IMR-90 (cell line): ENCODE measurements at regions not wholly inside any gene's neighbourhood (a gene's known extent, or its start where the extent isn't known, plus 50 kb on each side); places are given as distances from the start of the nearest gene placed in this dataset.

ENCODE experiments used
- ATAC-seq: fragments of 200-7000 bp; cut with Tn5 transposase; 2 replicates; pipeline ENCODE4 v1.9.1; 2020; ENCODE audit warnings: low read depth, mild to moderate bottlenecking, moderate library complexity
- BruUV-seq: library from RNA; stranded (reverse); fragments of 400-500 nt; replicated peaks from 2 replicates; lab custom pipeline; 2021; lab: Mats Ljungman, UMichigan
- CTCF ChIA-PET: fragments of 300-600 bp; formaldehyde crosslinking; extraction: SDS; loops from one replicate; lab custom pipeline; 2021; ENCODE audit warnings: antibody characterized with exemption; lab: Yijun Ruan, JAX
- POLR2A ChIA-PET: fragments of 300-600 bp; sonication (Branson Sonifier 250); formaldehyde crosslinking; loops from one replicate; lab custom pipeline; 2022; ENCODE audit warnings: antibody characterized with exemption; ENCODE audit not compliant: unreplicated experiment; lab: Charles Lee
- DNase-seq: peaks from one replicate; pipeline ENCODE4 v3.0.0; 2013
- H2AFZ ChIP-seq: replicated peaks from 2 replicates; pipeline ENCODE3; 2013; ENCODE audit warnings: low read length, mild to moderate bottlenecking; ENCODE audit not compliant: poor library complexity
- H2AK5ac ChIP-seq: 2 replicates; pipeline ENCODE4 v1.6.1; 2013; ENCODE audit warnings: low read depth, low read length, inconsistent platforms
- H2AK9ac ChIP-seq: replicated peaks from 2 replicates; pipeline ENCODE3; 2013; ENCODE audit warnings: mild to moderate bottlenecking, low read depth, low read length, moderate library complexity; ENCODE audit not compliant: poor library complexity
- H2BK120ac ChIP-seq: 2 replicates; pipeline ENCODE4 v1.6.1; 2013; ENCODE audit warnings: low read depth, low read length, inconsistent platforms
- H2BK15ac ChIP-seq: 3 replicates; pipeline ENCODE4 v1.6.1; 2013; ENCODE audit warnings: low read depth, low read length, inconsistent platforms
- H2BK20ac ChIP-seq: 2 replicates; pipeline ENCODE4 v1.6.1; 2013; ENCODE audit warnings: low read depth, mild to moderate bottlenecking, inconsistent platforms, low read length, moderate library complexity
- H2BK5ac ChIP-seq: 2 replicates; pipeline ENCODE4 v1.6.1; 2013; ENCODE audit warnings: mild to moderate bottlenecking, low read depth, low read length, inconsistent platforms; ENCODE audit not compliant: poor library complexity, severe bottlenecking
- H3K14ac ChIP-seq: replicated peaks from 2 replicates; pipeline ENCODE4 v1.6.1; 2013; ENCODE audit warnings: low read depth, low read length, inconsistent platforms
- H3K18ac ChIP-seq: 2 replicates; pipeline ENCODE4 v1.6.1; 2013; ENCODE audit warnings: low read depth, low read length, control low read depth
- H3K23ac ChIP-seq: 2 replicates; pipeline ENCODE4 v1.6.1; 2013; ENCODE audit warnings: low read depth, low read length, inconsistent platforms
- H3K27ac ChIP-seq: 2 replicates; pipeline ENCODE4 v1.5.1; 2013; ENCODE audit warnings: mild to moderate bottlenecking, control low read depth, low read length; ENCODE audit not compliant: insufficient read depth
- H3K27me3 ChIP-seq: 2 replicates; pipeline ENCODE4 v1.6.1; 2013; ENCODE audit warnings: low read length; ENCODE audit not compliant: control insufficient read depth, insufficient read depth
- H3K36me3 ChIP-seq: 2 replicates; pipeline ENCODE4 v1.6.1; 2013; ENCODE audit warnings: low read length, mixed read lengths; ENCODE audit not compliant: control insufficient read depth, insufficient read depth
- H3K4ac ChIP-seq: 2 replicates; pipeline ENCODE4 v1.6.1; 2013; ENCODE audit warnings: low read depth, low read length, inconsistent platforms
- H3K4me1 ChIP-seq: 2 replicates; pipeline ENCODE4 v1.6.1; 2013; ENCODE audit warnings: low read length, mixed read lengths; ENCODE audit not compliant: control insufficient read depth, insufficient read depth
- H3K4me2 ChIP-seq: 2 replicates; pipeline ENCODE4 v1.6.1; 2013; ENCODE audit warnings: low read depth, mild to moderate bottlenecking, control low read depth, low read length, moderate library complexity
- H3K4me3 ChIP-seq: 2 replicates; pipeline ENCODE4 v1.5.1; 2013; ENCODE audit warnings: low read depth, mild to moderate bottlenecking, control low read depth, low read length, moderate library complexity; ENCODE audit not compliant: insufficient read depth
- H3K56ac ChIP-seq: 2 replicates; pipeline ENCODE4 v1.6.1; 2013; ENCODE audit warnings: low read length, inconsistent platforms; ENCODE audit not compliant: insufficient read depth; ENCODE audit errors: extremely low read depth
- H3K79me1 ChIP-seq, 2 experiments: 2 replicates each; pipeline ENCODE4 v1.6.1; 2013; ENCODE audit warnings: low read length in 2 of 2, inconsistent platforms in 1 of 2, low read depth in 1 of 2
- H3K9ac ChIP-seq: 2 replicates; pipeline ENCODE4 v1.6.1; 2013; ENCODE audit warnings: low read depth, low read length, control low read depth
- H3K9me1 ChIP-seq: 2 replicates; pipeline ENCODE4 v1.6.1; 2013; ENCODE audit warnings: low read length, inconsistent platforms; ENCODE audit not compliant: insufficient read depth
- H3K9me3 ChIP-seq: 2 replicates; pipeline ENCODE4 v1.6.1; 2013; ENCODE audit warnings: low read length; ENCODE audit not compliant: control insufficient read depth, insufficient read depth
- H4K20me1 ChIP-seq: 2 replicates; pipeline ENCODE4 v1.6.1; 2013; ENCODE audit warnings: low read length, inconsistent platforms; ENCODE audit not compliant: insufficient read depth
- H4K5ac ChIP-seq: 2 replicates; pipeline ENCODE4 v1.6.1; 2013; ENCODE audit warnings: mild to moderate bottlenecking, low read depth, low read length, control low read depth
- H4K8ac ChIP-seq, 2 experiments: 2 replicates each; pipeline ENCODE4 v1.6.1; 2013; ENCODE audit warnings: low read depth in 2 of 2, low read length in 2 of 2, control low read depth in 1 of 2, inconsistent platforms in 1 of 2
- H4K91ac ChIP-seq: 2 replicates; pipeline ENCODE4 v1.6.1; 2013; ENCODE audit warnings: low read depth, low read length, inconsistent platforms; ENCODE audit not compliant: insufficient read depth
- CHD1 ChIP-seq: IDR thresholded peaks from 2 replicates; pipeline ENCODE4 v1.6.1; 2012; ENCODE audit warnings: low read depth, low read length, improper control_type of control experiment
- CTCF ChIP-seq: conservative IDR thresholded peaks from 2 replicates; pipeline ENCODE4 v1.5.1; 2012; ENCODE audit warnings: mild to moderate bottlenecking, low read depth, low read length, improper control_type of control experiment
- MAFK ChIP-seq: IDR thresholded peaks from 2 replicates; pipeline ENCODE4 v1.6.1; 2012; ENCODE audit warnings: low read depth, low read length, improper control_type of control experiment
- NFE2L2 ChIP-seq: fragments of 150-350 bp; IDR thresholded peaks from 2 replicates; pipeline ENCODE4 v1.6.1; 2016; ENCODE audit warnings: low read depth, mild to moderate bottlenecking, low read length
- POLR2A ChIP-seq: IDR thresholded peaks from 2 replicates; pipeline ENCODE4 v1.6.1; 2012; ENCODE audit warnings: mild to moderate bottlenecking, low read depth, low read length
- RAD21 ChIP-seq: IDR thresholded peaks from 2 replicates; pipeline ENCODE4 v1.6.1; 2012; ENCODE audit warnings: low read length, improper control_type of control experiment
- RCOR1 ChIP-seq: IDR thresholded peaks from 2 replicates; pipeline ENCODE4 v1.6.1; 2012; ENCODE audit warnings: mild to moderate bottlenecking, low read length, improper control_type of control experiment; ENCODE audit not compliant: insufficient replicate concordance
- RFX5 ChIP-seq: IDR thresholded peaks from 2 replicates; pipeline ENCODE4 v1.8.0; 2012; ENCODE audit warnings: low read depth, mild to moderate bottlenecking, low read length, moderate library complexity
- USF2 ChIP-seq: fragments of 150-350 bp; IDR thresholded peaks from 2 replicates; pipeline ENCODE4 v1.6.1; 2017; ENCODE audit warnings: mild to moderate bottlenecking, antibody characterized with exemption, low read length, low read depth
- WGBS, 2 experiments: methylation state at CpG; one replicate each; pipeline versions ENCODE4 v1.1.5 to v1.1.7; 2013; ENCODE audit warnings: missing lambda C conversion rate in 2 of 2; ENCODE audit not compliant: insufficient read length in 1 of 2; ENCODE audit errors: extremely low coverage in 2 of 2; 5-methylcytosine and 5-hydroxymethylcytosine counted together
- dilution Hi-C: fragments of 300-500 bp; cut with HindIII; formaldehyde crosslinking; loops from one replicate; pipeline ENCODE4 v1.14.3; 2018; ENCODE audit warnings: low sequenced_read_pairs; ENCODE audit not compliant: unreplicated experiment
- in situ Hi-C: fragments of 300-500 bp; cut with MboI; formaldehyde crosslinking; loops from 3 replicates; pipeline ENCODE4 v1.14.3; 2019; ENCODE audit warnings: low sequenced_read_pairs, inconsistent platforms, mixed read lengths
- intact Hi-C: fragments of 100-400 bp; cut with micrococcal nuclease; formaldehyde crosslinking; loops from 2 replicates; pipeline ENCODE4 v1.10.0; 2022
- TF ChIP-seq, protein P1 (sequence below): fragments of 150-350 bp; IDR thresholded peaks from 2 replicates; pipeline ENCODE4 v1.6.1; 2016; ENCODE audit warnings: low read depth, mild to moderate bottlenecking, low read length, moderate library complexity, borderline replicate concordance

DNA sequence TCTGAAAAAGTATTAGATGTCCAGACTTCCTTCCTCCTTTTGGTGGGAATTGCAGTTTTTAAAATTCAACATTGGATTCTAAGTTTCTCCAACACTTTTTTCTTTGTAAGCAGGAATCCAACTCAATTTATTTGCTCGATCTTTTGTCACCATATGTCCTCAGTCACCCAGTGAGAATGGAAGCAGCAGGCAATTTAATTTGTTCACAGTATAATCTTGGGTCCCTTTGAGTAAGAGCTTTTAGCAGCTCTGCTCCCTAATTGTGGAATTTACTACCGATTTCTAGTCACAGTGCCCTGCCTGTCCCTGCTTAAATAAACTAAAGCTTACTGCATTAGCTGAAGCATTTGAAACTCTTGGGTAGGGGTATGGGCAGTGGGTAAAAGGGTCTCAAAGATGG, 98.6 kb downstream of the BTBD3 start:
- no peak overlapping the region for H3K9ac ChIP-seq
- dilution Hi-C loops (no loop called here), intact Hi-C loops (no loop called here), in situ Hi-C loops (no loop called here)
- no peaks in the 10 kb centered on the region for H3K9me1 ChIP-seq
- H3K4ac ChIP-seq, result no peak overlapping the region
- no peak overlapping the region for H4K5ac ChIP-seq
- H2BK20ac ChIP-seq, result no peak overlapping the region
- no peak overlapping the region for H2AK5ac ChIP-seq
- no peak overlapping the region for H2BK15ac ChIP-seq
- H2AK9ac ChIP-seq, result no peak overlapping the region
- POLR2A ChIA-PET, result no interaction called here
- H2BK5ac ChIP-seq, result no peak overlapping the region
- H3K14ac ChIP-seq, result no peak overlapping the region
- H3K27ac ChIP-seq, result no peak overlapping the region
- H3K27me3 ChIP-seq, result no peaks in the 10 kb centered on the region; the same call in 1 of the 2 replicates
- ATAC-seq (no peak), DNase-seq (no peak)
- H4K91ac ChIP-seq, result no peak overlapping the region
- BruUV-seq, result no TSS peak
- no peak overlapping the region for H2BK120ac ChIP-seq
- H3K36me3 ChIP-seq, result no peaks in the 10 kb centered on the region
- CTCF ChIA-PET, result no interaction called here
- H4K8ac ChIP-seq, result no peak overlapping the region
- H3K79me1 ChIP-seq, result no peaks in the 10 kb centered on the region
- no peaks in the 10 kb centered on the region for H3K9me3 ChIP-seq
- H3K4me3 ChIP-seq, result no peak overlapping the region
- no peak overlapping the region for H3K4me2 ChIP-seq
- no peak overlapping the region for H3K56ac ChIP-seq
- no CpG with 5 or more reads among the region's 2 CpGs for WGBS, 2 experiments
- TF ChIP-seq POLR2A (no peak), CHD1 (no peak), RCOR1 (no peak), RFX5 (no peak), CTCF (no peak), MAFK (no peak), USF2 (no peak), NFE2L2 (no peak), RAD21 (no peak)
- TF ChIP-seq, protein P1, sequence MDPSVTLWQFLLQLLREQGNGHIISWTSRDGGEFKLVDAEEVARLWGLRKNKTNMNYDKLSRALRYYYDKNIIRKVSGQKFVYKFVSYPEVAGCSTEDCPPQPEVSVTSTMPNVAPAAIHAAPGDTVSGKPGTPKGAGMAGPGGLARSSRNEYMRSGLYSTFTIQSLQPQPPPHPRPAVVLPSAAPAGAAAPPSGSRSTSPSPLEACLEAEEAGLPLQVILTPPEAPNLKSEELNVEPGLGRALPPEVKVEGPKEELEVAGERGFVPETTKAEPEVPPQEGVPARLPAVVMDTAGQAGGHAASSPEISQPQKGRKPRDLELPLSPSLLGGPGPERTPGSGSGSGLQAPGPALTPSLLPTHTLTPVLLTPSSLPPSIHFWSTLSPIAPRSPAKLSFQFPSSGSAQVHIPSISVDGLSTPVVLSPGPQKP, result no peak
- no peak overlapping the region for H3K18ac ChIP-seq
- no peak overlapping the region for H2AFZ ChIP-seq
- H3K4me1 ChIP-seq, result no peaks in the 10 kb centered on the region
- H4K20me1 ChIP-seq, result no peaks in the 10 kb centered on the region
- no peak overlapping the region for H3K23ac ChIP-seq
